SK-N-SH treated with all-trans-retinoic acid at 6 μM for 48 hours (cell line): ENCODE measurements at regions not wholly inside any gene's neighbourhood (a gene's known extent, or its start where the extent isn't known, plus 50 kb on each side); places are given as distances from the start of the nearest gene placed in this dataset.

Experiments
- RARB ChIP-seq: fragments of 250-450 bp; sonication (Bioruptor Pico); IDR thresholded peaks from 2 replicates; pipeline ENCODE4 v1.8.0; 2021; ENCODE audit warnings: mild to moderate bottlenecking, moderate library complexity
- SNAI2 ChIP-seq: fragments of 250-450 bp; sonication (Bioruptor Pico); IDR thresholded peaks from 2 replicates; pipeline ENCODE4 v1.5.0; 2020; ENCODE audit warnings: mild to moderate bottlenecking, moderate library complexity

DNA sequence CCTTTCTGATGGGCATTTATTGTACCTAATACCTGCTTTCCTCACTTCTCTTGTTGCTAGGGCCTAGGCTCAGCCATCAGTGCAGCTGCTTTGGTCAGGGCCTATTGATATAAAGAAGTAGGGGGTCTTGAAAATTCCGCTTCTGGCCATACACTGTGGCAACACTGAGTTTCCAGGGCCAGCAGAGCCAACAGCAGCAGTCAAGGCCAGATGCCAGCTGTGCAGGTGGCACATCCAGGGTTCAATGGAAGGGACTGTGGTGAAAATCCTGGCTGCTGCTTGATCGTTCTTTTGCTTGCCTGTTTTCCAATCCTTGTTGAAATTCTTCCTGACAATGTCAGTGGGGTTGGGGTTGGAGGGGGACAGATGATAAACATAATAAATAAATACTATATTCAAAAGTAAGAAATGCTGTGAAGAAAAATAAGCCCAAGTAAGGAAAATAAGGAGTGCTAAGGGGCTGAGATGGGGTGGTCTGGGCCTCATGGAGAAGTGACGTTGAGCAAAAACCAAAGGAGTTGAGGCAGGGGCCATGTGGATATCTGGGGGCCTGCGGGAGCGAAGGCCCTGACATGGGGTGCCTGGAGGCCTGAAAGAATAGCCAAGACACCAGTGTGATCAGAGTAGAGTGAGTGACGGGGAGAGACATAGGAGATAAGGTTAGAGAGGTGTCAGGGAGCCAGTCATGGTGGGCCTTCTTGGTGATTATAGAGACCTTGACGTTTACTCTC, 91.0 kb upstream of the ALDH1B1 start:
- TF ChIP-seq RARB (CRISPR knock-in tag) (no peak), SNAI2 (no peak)
